ENCODE measurements at regions not wholly inside any gene's neighbourhood (a gene's known extent, or its start where the extent isn't known, plus 50 kb on each side); places are given as distances from the start of the nearest gene placed in this dataset.

DNA sequence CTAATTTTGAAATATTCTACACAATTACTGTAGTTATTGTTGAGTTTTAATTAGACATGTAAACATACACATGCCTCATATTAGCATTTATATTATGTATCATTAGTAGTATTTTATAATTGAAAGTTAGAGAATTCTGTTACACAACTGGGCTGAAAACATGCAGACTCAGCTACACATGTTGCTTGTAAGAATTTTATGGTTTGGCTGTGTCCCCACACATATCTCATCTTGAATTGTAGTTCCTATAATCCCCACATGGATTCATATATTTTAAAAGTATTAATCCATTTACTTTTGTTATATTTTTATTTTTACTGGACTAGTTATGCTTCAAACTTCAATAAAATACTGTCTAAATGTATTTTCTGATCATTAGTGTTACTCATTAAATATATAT, 2075.3 kb upstream of the C9orf72 start:
- no peak for DNase-seq

DNA sequence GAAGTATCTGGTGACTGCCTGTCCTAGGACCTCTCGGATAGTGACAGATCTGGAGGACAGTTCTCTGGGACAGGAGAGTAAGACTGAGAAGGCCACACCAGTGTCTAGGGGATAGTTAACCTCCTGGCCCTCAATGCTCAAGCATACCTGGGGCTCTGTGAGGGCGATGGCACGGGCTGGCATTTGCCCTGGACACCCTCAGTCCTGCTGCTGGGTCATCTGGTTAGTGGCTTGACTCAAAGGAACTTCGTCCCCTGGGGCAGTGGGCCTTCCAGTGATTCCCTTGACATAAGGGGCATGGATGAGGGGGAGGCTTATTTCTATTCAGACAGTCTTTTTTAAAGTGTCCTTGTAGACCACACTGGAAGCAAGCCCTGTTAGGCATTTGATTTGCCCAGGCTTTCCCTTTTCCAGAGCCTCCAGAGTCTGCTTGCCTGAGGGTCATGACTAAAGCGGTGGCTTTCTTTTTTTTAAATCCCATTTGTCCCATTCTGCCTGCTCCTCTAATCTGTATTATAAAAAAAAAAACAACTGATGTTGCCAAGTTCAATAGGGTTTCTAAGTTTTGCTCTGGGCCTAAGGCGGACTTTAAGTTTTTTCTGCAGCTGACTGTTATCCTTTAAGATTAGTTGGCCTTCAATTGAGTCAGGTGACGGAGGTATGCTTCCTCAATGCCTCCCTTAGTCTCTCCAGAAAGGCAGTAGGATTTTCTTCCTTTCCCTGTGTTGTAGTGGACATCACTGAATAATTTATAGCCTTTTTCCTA, 2083.5 kb upstream of the C9orf72 start:
- DNase-seq: no peak

GRCh38 chr9:29657821-29658220, 2084.5 kb upstream of the C9orf72 start:
- no peak for DNase-seq

DNA sequence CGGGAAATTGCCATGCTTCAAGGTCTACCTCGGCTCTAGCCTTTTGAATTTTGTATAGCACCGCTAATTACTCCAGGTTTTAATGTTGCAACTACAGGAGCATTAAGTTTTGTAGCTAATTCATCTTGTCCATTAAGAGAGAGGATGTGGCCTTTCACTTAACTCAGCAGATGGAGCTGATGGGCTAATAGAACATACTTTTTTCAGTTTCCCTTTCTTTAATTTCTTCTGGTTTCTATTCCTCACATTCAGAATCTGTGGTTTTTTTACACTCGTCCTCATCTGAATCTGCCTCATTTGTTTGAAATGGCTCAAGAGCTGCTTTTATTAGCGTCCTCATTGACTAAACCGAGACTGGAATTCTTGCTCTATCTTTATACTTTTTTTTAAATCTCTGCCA, 2085.7 kb upstream of the C9orf72 start:
- no peak for DNase-seq

- no peak for DNase-seq
Observed at GRCh38 chr9:29659736-29660135, 2086.5 kb upstream of the C9orf72 start.

- no peak for DNase-seq
Observed at GRCh38 chr9:29668732-29669131, 2095.5 kb upstream of the C9orf72 start.

DNA sequence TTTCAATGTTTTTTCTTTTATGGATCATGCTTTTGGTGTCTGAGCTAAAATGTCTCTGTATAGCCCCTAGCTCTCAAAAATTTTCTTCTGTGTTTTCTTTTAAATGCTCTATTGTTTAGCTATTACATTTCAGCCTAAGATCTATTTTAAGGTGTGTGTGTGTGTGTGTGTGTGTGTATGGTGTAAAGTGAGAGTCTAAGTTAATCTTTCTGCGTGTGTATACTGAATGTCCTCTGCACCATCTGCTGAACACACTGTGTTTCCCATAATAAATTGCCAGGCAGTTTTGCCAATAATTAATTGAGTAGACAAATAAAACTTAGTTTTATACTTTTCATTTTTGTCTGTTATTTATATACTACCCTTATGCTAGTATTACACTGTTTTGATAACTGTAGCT, 2096.3 kb upstream of the C9orf72 start:
- no peak for DNase-seq

DNA sequence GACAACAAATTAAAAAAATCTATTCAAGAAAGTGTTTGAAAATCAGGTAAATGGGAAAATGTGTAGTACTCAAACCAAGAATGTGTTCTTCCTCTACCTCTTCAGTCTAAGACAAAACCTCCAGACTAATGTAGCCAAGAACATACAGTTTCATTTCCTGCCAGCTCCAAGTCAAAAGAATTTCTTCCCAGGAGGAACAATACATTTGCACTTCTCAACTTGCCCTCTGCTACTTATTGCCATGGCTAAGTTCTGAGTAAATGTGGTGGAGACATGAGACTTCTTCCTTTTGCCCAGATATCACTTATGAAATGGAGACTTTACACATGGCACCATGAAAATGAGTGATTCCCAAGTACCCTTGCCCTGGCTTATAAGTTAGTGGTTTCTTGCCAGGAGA, 2112.2 kb upstream of the C9orf72 start:
- no peak for DNase-seq

GRCh38 chr9:29691145-29691544, 2117.9 kb upstream of the C9orf72 start:
- no peak for DNase-seq

DNA sequence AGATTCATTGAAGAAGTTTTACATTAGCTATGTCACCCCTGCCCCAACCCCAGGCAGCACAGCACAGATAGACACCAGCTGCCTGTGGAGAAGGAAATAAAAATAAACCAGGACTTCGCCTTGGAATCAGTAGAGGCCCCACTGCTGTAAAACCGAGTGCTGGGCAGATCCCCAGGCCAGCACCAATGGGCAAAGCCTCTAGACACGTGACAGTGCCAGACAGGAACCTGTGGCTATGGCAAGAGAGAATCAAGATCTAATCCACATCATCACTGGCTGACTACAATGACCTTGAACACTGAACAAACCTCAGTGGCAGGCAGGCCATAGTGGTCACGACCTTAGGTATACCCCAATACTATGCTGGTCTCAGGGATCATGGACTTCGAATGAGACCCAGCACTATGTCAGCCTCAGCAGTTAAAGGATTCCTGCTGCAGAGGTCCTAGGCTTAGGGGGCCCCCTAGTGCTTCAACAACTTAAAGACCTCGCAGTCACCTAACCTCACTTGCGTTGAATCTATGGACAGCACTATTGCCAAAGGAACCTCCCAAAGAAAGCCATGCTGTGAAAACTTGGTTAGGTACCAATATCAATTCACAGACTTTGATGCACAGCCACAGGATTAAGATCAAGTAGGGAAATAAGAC, 2118.6 kb upstream of the C9orf72 start:
- DNase-seq: peak in 1 of 2 donors; percentile 30

DNA sequence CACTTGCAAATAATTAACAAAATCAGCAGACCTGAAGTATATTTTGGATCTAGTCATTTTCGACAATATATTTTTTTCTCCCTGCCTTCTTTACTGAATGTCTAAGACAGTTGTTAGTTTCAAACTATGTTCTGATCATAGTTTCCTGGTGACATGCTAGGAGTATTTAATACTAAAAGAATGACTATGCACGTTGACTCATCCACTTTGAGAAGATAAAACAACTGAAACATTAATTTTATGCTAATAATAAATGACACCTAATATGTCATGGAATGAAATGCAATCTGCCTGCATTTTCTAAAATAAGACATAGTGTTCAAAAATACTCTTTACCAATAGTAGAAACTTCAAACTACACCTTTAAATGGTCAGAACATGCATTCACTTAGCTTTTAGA, 2123.7 kb upstream of the C9orf72 start:
- DNase-seq: no peak

DNA sequence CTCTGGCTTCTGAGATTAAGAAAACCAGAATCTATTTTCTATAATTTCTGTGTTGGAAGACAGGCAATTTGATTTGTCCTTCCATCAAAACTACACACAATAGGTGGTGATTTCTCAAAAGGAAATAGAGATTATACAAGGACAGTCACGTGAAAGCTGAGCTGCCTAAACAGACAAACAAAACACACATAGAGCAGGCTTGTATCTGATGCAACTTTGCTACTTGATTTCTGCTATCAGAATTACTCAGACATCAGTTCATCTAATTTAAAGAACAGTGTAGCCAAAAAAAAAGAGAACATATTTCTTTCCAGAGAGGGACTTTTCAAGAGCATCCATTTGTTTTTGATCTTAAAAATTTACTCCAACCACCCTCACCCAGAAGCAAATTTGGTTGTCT, 2128.3 kb upstream of the C9orf72 start:
- DNase-seq: no peak

- no peak for DNase-seq
Observed at GRCh38 chr9:29701971-29702370, 2128.7 kb upstream of the C9orf72 start.

DNA sequence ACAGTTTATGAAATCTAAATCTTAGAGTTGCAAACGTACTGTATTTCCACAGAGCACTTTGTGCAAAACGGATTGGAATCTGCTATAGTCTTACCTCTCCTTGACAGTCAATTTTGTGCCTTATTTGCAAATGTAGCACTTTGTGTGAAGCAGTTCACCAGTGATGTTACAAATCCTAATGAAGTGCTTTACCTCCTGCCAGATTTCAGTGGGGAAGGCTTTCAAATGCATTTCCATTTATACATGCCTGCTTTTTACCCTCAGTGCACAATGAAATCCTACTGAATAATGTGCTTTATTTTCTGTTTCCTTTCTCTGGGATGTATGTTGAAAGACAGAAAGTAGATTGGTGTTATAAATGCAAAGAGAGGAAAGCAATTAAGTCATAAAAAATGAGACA, 2141.6 kb upstream of the C9orf72 start:
- no peak for DNase-seq

- DNase-seq: no peak
Observed at GRCh38 chr9:29717631-29718030, 2144.3 kb upstream of the C9orf72 start.

- no peak for DNase-seq
Observed at GRCh38 chr9:29730163-29730562, 2156.9 kb upstream of the C9orf72 start.

DNA sequence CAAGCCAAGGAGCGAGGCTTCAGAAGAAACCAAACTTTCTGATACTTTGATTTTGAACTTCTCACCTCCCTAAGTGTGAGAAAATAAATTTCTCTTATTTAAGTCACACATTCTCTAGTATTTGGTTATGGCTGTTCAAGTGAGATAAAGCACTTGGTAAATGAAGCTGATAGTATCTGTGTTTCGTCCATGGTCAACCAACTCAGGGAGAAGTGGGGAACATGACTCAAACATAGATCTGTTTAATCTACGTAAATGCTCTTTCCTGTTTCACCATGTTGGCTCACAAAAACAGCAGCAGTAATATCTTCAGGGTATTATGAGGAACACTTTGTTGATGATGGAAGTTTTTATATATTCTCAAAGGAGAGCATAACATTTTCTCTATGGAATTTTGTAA, 2167.2 kb upstream of the C9orf72 start:
- DNase-seq: no peak

DNA sequence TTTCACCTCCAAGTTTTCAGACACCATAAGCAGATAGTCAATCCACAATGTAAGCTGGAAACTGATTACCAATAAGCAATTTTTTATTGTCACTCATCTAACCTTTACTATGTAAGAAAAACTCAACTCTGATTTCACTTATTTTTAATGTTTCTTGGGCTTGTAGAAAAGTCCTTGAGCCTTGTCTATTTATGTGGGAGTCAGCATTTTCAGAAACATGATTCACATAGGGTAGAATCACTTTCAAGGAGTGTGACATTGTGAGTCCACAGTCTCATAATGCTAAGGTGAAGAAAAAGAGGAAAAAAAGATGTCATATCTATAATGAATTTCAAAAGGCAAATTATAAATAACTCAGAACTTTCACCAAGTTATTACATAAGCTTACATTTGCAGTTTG, 2167.9 kb upstream of the C9orf72 start:
- no peak for DNase-seq

DNA sequence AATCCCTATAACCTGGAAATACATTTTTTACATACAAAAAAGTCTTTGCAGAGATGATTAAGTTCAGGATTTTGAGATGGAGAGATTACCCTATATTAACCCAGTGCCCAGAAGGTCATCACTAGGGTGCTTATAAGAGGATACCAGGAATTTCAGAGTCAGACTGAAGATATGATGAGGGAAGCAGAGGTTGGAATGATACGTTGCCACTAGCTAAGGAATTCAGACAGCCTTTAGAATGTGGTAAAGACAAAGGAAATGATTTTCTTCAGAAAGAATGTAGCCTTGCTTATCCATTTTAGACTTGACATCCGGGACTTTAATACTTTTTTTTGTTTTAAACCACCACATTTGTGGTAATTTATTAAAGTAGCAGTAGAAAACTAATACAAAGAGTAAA, 2176.8 kb upstream of the C9orf72 start:
- DNase-seq: no peak

DNA sequence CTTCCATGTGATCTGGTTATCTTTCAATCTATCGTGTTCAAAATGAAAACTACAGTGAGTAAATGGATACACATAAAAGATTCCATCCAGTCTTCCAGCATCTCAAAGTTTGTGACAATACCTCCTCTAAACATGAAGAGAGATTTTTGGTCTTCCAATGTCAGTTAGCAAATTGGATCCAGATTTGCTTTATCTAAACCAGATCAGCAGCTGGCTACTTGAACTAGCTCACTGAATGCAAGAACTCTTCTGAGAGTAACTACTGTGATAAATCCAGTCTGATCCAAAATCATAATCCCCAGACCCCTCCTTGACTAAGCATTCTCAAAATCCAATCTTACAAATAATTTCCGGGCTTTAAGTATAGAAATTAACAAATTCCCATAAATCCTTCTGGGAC, 2177.9 kb upstream of the C9orf72 start:
- DNase-seq: no peak

DNA sequence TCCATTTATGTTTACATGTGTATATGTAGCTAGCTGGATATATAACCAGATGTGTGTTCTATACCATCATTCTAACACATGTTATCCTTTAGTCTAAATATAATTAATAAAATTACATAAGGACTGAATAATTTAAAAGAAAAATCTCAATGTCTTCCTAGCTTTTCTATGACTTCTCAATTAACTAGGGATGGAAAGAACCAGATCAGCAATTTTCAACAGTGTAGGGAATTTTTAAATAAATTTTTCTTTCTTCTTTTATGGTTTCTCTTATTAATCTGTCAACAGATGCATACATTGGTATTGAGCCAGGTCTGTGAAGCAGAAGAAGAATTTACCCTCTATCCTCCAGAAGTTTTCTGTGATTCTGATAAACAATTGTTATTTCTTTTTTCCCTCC, 2180.4 kb upstream of the C9orf72 start:
- no peak for DNase-seq

DNA sequence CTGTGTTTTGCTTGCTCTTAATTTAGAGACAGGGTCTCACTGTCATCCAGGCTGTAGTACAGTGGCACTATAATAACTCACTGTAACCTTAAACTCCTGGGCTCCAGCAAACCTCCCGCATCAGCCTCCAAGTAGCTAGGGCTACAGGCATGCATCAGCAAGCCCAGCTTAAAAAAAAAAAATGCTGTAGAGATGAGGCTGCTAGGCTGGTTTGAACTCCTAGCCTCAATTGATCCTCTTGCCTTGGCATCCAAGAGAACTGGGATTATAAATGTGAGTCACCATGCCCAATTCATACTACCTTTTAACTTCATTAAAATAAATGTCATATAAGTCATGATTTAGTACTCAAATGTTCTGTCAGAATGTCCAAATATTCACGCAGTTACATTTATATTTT, 2195.7 kb upstream of the C9orf72 start:
- no peak for DNase-seq

- no peak for DNase-seq
Observed at GRCh38 chr9:29773676-29774075, 2200.4 kb upstream of the C9orf72 start.

DNA sequence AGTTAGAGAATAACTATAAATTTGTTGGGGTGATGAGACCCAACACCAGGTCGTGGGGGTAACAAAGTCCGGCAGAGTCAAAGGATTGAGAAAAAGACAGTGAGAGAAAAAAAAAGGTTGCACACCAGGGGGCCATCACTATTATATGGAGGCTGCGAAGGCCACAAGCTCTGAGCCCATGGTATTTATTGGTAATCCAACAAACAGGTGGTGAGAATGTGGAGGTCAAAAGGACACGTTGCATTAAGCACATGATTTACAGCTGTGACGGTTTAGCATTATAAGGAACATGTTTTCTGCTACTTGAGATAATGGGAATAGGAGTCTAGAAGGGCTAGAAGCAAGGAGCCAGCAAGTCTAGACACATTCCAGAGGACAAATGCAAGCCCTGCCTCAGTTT, 2202.2 kb upstream of the C9orf72 start:
- no peak for DNase-seq
